Neural crest cell (in vitro differentiated cells): ENCODE measurements at regions not wholly inside any gene's neighbourhood (a gene's known extent, or its start where the extent isn't known, plus 50 kb on each side); places are given as distances from the start of the nearest gene placed in this dataset.

Experiments used
- DNase-seq: peaks from one replicate; pipeline ENCODE4 v3.0.0; 2021; ENCODE audit warnings: low read depth, mixed read lengths, low spot score
- H3K27ac Mint-ChIP-seq: one replicate; pipeline ENCODE4 v1.8.0; 2021; ENCODE audit warnings: mild to moderate bottlenecking, mixed read lengths; ENCODE audit not compliant: unreplicated experiment
- H3K27me3 Mint-ChIP-seq: 2 replicates; pipeline ENCODE4 v1.8.0; 2021; ENCODE audit warnings: low read depth, mild to moderate bottlenecking, mixed read lengths
- H3K36me3 Mint-ChIP-seq: 2 replicates; pipeline ENCODE4 v1.8.0; 2021; ENCODE audit warnings: low read depth, mild to moderate bottlenecking, mixed read lengths
- H3K4me1 Mint-ChIP-seq: 2 replicates; pipeline ENCODE4 v1.8.0; 2021; ENCODE audit warnings: mixed read lengths
- H3K4me3 Mint-ChIP-seq: one replicate; pipeline ENCODE4 v1.8.0; 2021; ENCODE audit warnings: mild to moderate bottlenecking, mixed read lengths
- H3K9me3 Mint-ChIP-seq: 2 replicates; pipeline ENCODE4 v1.8.0; 2021; ENCODE audit warnings: mixed read lengths
- TF ChIP-seq, protein P1 (sequence below): fragments of 200-600 bp; sonication (generic); conservative IDR thresholded peaks from 2 replicates; pipeline ENCODE4 v1.5.0; 2021; ENCODE audit warnings: antibody characterized with exemption, mild to moderate bottlenecking

DNA sequence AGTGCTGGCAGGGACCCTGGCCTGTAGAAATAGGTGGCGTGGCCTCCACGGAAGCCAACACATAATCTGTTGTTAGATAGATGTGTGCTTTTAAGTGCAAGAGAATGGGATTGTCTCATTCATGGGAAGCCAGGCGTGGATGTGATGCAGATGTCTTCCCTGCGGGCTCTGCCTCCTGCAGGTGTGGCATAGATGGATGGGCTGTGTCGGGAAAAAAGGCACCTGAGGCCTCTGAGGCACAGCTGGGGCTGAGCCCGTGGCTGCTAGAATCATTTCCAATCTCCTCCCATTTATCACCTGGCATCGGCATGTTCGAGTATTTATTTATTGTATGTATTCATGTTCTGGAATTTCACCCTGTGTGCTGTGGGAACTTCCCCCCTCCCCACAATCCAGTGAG lies 353.4 kb upstream of the AJAP1 start:
- TF ChIP-seq, protein P1, sequence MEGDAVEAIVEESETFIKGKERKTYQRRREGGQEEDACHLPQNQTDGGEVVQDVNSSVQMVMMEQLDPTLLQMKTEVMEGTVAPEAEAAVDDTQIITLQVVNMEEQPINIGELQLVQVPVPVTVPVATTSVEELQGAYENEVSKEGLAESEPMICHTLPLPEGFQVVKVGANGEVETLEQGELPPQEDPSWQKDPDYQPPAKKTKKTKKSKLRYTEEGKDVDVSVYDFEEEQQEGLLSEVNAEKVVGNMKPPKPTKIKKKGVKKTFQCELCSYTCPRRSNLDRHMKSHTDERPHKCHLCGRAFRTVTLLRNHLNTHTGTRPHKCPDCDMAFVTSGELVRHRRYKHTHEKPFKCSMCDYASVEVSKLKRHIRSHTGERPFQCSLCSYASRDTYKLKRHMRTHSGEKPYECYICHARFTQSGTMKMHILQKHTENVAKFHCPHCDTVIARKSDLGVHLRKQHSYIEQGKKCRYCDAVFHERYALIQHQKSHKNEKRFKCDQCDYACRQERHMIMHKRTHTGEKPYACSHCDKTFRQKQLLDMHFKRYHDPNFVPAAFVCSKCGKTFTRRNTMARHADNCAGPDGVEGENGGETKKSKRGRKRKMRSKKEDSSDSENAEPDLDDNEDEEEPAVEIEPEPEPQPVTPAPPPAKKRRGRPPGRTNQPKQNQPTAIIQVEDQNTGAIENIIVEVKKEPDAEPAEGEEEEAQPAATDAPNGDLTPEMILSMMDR, result no peak
- no peak for DNase-seq
- peaks cover 3% of the 10 kb centered on the region for H3K36me3 Mint-ChIP-seq
- H3K27ac Mint-ChIP-seq, result no peak overlapping the region
- H3K27me3 Mint-ChIP-seq, result no peaks in the 10 kb centered on the region
- no peak overlapping the region for H3K4me3 Mint-ChIP-seq
- peaks cover 19% of the 10 kb centered on the region for H3K9me3 Mint-ChIP-seq
- no peaks in the 10 kb centered on the region for H3K4me1 Mint-ChIP-seq

DNA sequence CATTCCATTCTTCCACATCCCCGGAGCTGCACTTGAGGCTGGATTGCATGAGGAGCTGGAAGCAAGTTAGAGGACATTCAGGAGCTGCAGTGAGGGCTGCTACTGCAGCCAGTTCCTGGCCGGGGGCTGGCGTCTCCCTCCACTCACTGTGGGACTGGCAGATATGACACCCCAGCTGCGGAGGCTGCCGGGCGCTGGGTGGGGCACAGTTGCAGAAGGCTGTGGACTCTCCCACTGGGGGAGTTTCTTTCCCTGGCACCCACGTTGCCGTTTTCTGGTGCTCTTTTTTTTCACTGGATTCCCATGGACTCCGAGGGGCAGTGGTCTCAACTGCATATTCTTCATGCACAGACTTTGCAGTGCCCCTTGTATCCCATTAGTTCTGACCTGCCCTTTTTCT lies 351.1 kb upstream of the AJAP1 start:
- no peak overlapping the region for H3K27ac Mint-ChIP-seq
- no peak for DNase-seq
- H3K9me3 Mint-ChIP-seq, result peaks cover 4% of the 10 kb centered on the region
- no peak overlapping the region for H3K4me3 Mint-ChIP-seq
- H3K4me1 Mint-ChIP-seq, result no peaks in the 10 kb centered on the region
- H3K27me3 Mint-ChIP-seq, result no peaks in the 10 kb centered on the region
- H3K36me3 Mint-ChIP-seq, result peaks cover 3% of the 10 kb centered on the region
- TF ChIP-seq, protein P1, result no peak

DNA sequence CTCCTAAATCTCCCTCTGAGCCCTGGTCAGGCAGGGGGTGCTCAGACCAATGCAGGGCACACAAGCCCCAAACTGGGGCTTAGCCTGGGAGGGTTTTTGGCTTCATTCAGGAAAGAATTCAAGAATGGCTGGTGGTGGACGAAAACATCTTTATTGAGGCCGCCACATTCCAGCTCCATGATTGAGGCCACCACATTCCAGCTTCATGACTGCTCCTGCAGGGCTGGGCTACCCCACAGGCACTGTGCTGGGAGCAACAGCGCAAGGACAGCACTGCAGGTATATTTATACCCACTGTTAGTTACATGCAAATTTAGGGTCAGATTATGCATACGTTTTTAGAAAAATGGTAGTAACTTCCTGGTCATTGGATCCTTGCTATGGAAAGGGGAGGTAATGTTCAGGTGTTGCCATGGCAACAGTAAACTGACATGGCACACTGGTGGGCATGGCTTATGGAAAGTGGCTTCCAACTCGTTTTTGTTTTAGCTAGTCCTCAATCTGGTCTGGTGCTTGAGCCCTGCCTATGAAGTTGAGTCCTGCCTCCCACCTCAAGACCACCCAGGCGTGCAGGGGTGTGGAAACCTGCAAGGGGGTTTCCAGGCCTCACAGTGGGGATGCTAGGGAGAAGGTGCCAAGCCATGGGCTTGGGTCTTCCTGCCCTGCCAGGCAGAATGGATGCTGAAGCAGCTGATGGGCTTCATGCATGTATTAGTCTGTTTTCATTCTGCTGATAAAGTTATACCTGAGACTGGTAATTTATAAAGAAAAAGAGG lies 348.7 kb upstream of the AJAP1 start:
- DNase-seq, result no peak
- Mint-ChIP-seq H3K4me1 (no peaks in the 10 kb centered on the region), H3K4me3 (no peak overlapping the region), H3K36me3 (peaks cover 3% of the 10 kb centered on the region), H3K27ac (no peak overlapping the region), H3K9me3 (peaks cover 4% of the 10 kb centered on the region), H3K27me3 (no peaks in the 10 kb centered on the region)
- TF ChIP-seq, protein P1, result no peak

DNA sequence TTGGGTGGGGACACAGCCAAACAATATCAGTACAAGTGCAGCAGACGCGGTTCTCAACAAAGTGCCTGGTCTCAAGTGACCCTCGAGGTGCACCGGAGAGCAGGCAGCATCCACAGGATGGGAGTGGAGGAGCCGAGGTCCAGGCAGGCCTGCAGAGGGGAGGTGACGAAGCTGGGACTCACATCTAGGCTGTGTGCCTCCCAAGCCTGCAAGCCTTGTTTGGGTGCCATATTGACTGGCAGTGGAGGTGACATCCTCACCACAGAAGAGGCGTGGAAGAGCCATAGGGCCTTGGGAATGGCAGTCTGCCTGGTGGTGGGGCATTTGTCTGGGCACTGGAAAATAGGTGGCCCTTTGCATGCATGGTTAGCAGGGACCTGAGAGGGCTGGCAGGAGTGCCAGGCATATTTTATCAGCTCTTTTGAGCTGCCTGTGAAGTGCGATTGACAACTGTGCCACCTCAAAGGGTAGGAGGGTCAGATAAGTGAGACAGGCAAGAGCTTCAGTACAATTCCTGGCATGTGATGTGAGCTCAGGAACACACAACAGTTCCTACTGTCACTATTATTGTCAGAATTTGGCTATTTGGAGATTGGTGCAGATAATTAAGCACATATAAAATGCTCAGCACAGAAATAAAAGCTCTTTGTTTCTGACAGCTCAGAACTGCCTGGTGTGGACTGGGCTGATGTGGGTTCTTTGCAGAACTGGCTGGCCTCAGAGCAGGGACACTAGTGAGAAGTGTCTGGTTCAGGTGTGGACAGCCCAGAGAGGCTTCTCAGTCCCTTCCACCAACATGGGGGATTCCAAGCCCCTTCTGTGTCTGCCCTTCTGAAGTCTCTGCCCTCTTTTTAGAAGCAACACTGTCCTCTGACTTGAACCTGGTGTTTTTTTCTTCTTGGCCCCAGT lies 347.6 kb upstream of the AJAP1 start:
- Mint-ChIP-seq H3K4me3 (no peak overlapping the region), H3K9me3 (peaks cover 4% of the 10 kb centered on the region), H3K27ac (no peak overlapping the region), H3K36me3 (peaks cover 3% of the 10 kb centered on the region), H3K27me3 (no peaks in the 10 kb centered on the region), H3K4me1 (no peaks in the 10 kb centered on the region)
- TF ChIP-seq, protein P1, result no peak
- no peak for DNase-seq

DNA sequence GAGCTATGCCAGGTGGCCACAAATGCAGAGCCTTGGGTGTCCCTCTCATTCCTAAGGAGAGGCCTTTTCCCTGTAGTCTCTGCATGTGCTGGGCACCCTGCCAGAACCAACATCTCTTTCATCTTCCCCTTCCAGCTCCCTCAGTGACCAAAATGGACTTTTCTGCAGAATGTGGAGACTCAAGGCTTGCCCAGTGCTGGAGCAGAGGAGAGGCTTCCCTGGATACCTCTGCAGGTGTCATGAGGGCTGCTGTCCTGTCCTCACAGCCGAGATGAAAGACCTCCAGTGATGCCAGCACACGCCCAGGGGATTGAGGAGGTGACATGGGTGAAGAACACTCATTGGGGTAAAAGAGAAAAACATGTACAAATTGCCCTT lies 347.0 kb upstream of the AJAP1 start:
- DNase-seq, result no peak
- H3K27me3 Mint-ChIP-seq, result no peaks in the 10 kb centered on the region
- H3K27ac Mint-ChIP-seq, result no peak overlapping the region
- TF ChIP-seq, protein P1, result no peak
- no peak overlapping the region for H3K4me3 Mint-ChIP-seq
- H3K36me3 Mint-ChIP-seq, result peaks cover 3% of the 10 kb centered on the region
- peaks cover 4% of the 10 kb centered on the region for H3K9me3 Mint-ChIP-seq
- no peaks in the 10 kb centered on the region for H3K4me1 Mint-ChIP-seq
